H9 (cell line): ENCODE measurements at regions not wholly inside any gene's neighbourhood (a gene's known extent, or its start where the extent isn't known, plus 50 kb on each side); places are given as distances from the start of the nearest gene placed in this dataset.

Experiments
- DNase-seq: peaks from one replicate; pipeline ENCODE4 v3.0.0-alpha.2; 2017
- H2AFZ ChIP-seq: one replicate; pipeline ENCODE4 v1.6.1; 2013; ENCODE audit warnings: mild to moderate bottlenecking, low read length, control low read depth, moderate library complexity
- H2AK5ac ChIP-seq: 2 replicates; pipeline ENCODE4 v1.6.1; 2013; ENCODE audit warnings: low read length, control low read depth, mixed read lengths; ENCODE audit not compliant: insufficient read length
- H2BK120ac ChIP-seq: one replicate; pipeline ENCODE4 v1.6.1; 2013; ENCODE audit warnings: low read depth, mild to moderate bottlenecking, low read length, control low read depth, inconsistent platforms; ENCODE audit not compliant: poor library complexity, severe bottlenecking
- H2BK12ac ChIP-seq: 2 replicates; pipeline ENCODE4 v1.6.1; 2013; ENCODE audit warnings: low read length, control low read depth, mixed read lengths, low read depth; ENCODE audit not compliant: insufficient read length
- H2BK15ac ChIP-seq: 2 replicates; pipeline ENCODE4 v1.6.1; 2013; ENCODE audit warnings: low read depth, low read length, control low read depth
- H2BK20ac ChIP-seq: one replicate; pipeline ENCODE4 v1.6.1; 2013; ENCODE audit warnings: low read depth, mild to moderate bottlenecking, low read length, control low read depth, inconsistent platforms; ENCODE audit not compliant: poor library complexity, severe bottlenecking
- H2BK5ac ChIP-seq: 2 replicates; pipeline ENCODE4 v1.6.1; 2013; ENCODE audit warnings: low read length, control low read depth, mixed read lengths; ENCODE audit not compliant: insufficient read length
- H3K14ac ChIP-seq: 2 replicates; pipeline ENCODE4 v1.6.1; 2013; ENCODE audit warnings: low read length, control low read depth; ENCODE audit not compliant: insufficient read depth
- H3K18ac ChIP-seq: 2 replicates; pipeline ENCODE4 v1.6.1; 2013; ENCODE audit warnings: low read depth, mild to moderate bottlenecking, mixed read lengths, low read length, control low read depth; ENCODE audit not compliant: insufficient read length
- H3K23ac ChIP-seq: 2 replicates; pipeline ENCODE4 v1.6.1; 2013; ENCODE audit warnings: low read length, control low read depth, mixed read lengths, low read depth; ENCODE audit not compliant: insufficient read length
- H3K23me2 ChIP-seq: 2 replicates; pipeline ENCODE4 v1.6.1; 2013; ENCODE audit warnings: low read depth, mild to moderate bottlenecking, mixed read lengths, low read length, control low read depth; ENCODE audit not compliant: insufficient read length, poor library complexity, severe bottlenecking
- H3K27ac ChIP-seq: 2 replicates; pipeline ENCODE4 v1.5.1; 2013; ENCODE audit warnings: low read length, control low read depth, mixed read lengths, low read depth; ENCODE audit not compliant: insufficient read length
- H3K27me3 ChIP-seq: 2 replicates; pipeline ENCODE4 v1.6.1; 2013; ENCODE audit warnings: low read length, control low read depth, inconsistent platforms; ENCODE audit not compliant: insufficient read depth
- H3K4ac ChIP-seq: 2 replicates; pipeline ENCODE4 v1.6.1; 2013; ENCODE audit warnings: low read depth, mild to moderate bottlenecking, control low read depth, inconsistent platforms, low read length, moderate library complexity
- H3K4me1 ChIP-seq: 2 replicates; pipeline ENCODE4 v1.6.1; 2013; ENCODE audit warnings: low read length, control low read depth, inconsistent platforms; ENCODE audit not compliant: insufficient read depth
- H3K4me2 ChIP-seq: 2 replicates; pipeline ENCODE4 v1.6.1; 2013; ENCODE audit warnings: low read length, control low read depth, mixed read lengths; ENCODE audit not compliant: insufficient read length, insufficient read depth
- H3K56ac ChIP-seq: 2 replicates; pipeline ENCODE4 v1.6.1; 2013; ENCODE audit warnings: low read depth, mild to moderate bottlenecking, mixed read lengths, low read length, control low read depth; ENCODE audit not compliant: insufficient read length
- H3K79me1 ChIP-seq: 2 replicates; pipeline ENCODE4 v1.6.1; 2013; ENCODE audit warnings: low read depth, mild to moderate bottlenecking, moderate library complexity, low read length, control low read depth, inconsistent platforms; ENCODE audit not compliant: insufficient read depth, poor library complexity, severe bottlenecking
- H3K79me2 ChIP-seq: 2 replicates; pipeline ENCODE4 v1.6.1; 2013; ENCODE audit warnings: low read length, control low read depth, inconsistent platforms; ENCODE audit not compliant: insufficient read depth
- H3K9ac ChIP-seq: 2 replicates; pipeline ENCODE4 v1.6.1; 2013; ENCODE audit warnings: low read length, control low read depth, mixed read lengths; ENCODE audit not compliant: insufficient read length; ENCODE audit errors: extremely low read depth
- H3K9me3 ChIP-seq: one replicate; pipeline ENCODE4 v1.6.1; 2013; ENCODE audit warnings: low read depth, low read length, inconsistent platforms; ENCODE audit not compliant: control insufficient read depth
- H3T11ph ChIP-seq: one replicate; pipeline ENCODE4 v1.6.1; 2013; ENCODE audit warnings: mild to moderate bottlenecking, low read length, control low read depth, inconsistent platforms
- H4K20me1 ChIP-seq: one replicate; pipeline ENCODE4 v1.6.1; 2013; ENCODE audit not compliant: control insufficient read depth, insufficient read length, insufficient read depth
- H4K5ac ChIP-seq: 2 replicates; pipeline ENCODE4 v1.6.1; 2013; ENCODE audit warnings: low read depth, mild to moderate bottlenecking, mixed read lengths, low read length, control low read depth; ENCODE audit not compliant: insufficient read length
- H4K8ac ChIP-seq: replicated peaks from 2 replicates; pipeline ENCODE4 v1.6.1; 2013; ENCODE audit warnings: low read length, control low read depth, mixed read lengths, low read depth; ENCODE audit not compliant: insufficient read length
- H4K91ac ChIP-seq: 2 replicates; pipeline ENCODE4 v1.6.1; 2013; ENCODE audit warnings: low read depth, mild to moderate bottlenecking, moderate library complexity, mixed read lengths, low read length, control low read depth; ENCODE audit not compliant: insufficient read length
- H3K27ac Mint-ChIP-seq, 3 experiments: 2 replicates in 2 of 3; 3 replicates in 1 of 3; pipeline ENCODE4 v1.8.0; 2020 to 2021; ENCODE audit warnings: mixed read lengths in 3 of 3, mild to moderate bottlenecking in 1 of 3, moderate library complexity in 1 of 3
- H3K27me3 Mint-ChIP-seq: 2 replicates; pipeline ENCODE4 v1.8.0; 2021; ENCODE audit warnings: low read depth, mild to moderate bottlenecking, moderate library complexity, mixed read lengths
- H3K36me3 Mint-ChIP-seq, 3 experiments: 2 replicates in 2 of 3; 3 replicates in 1 of 3; pipeline ENCODE4 v1.8.0; 2020 to 2021; ENCODE audit warnings: low read depth in 3 of 3, mixed read lengths in 3 of 3; ENCODE audit not compliant: insufficient read depth in 1 of 3
- H3K4me1 Mint-ChIP-seq, 2 experiments: 2 replicates each; pipeline ENCODE4 v1.8.0; 2020; ENCODE audit warnings: mixed read lengths in 2 of 2
- H3K4me3 Mint-ChIP-seq, 2 experiments: 2 replicates in 1 of 2; 3 replicates in 1 of 2; pipeline ENCODE4 v1.8.0; 2020 to 2021; ENCODE audit warnings: mild to moderate bottlenecking in 2 of 2, mixed read lengths in 2 of 2, moderate library complexity in 1 of 2
- H3K9me3 Mint-ChIP-seq, 2 experiments: 2 replicates in 1 of 2; 3 replicates in 1 of 2; pipeline ENCODE4 v1.8.0; 2020; ENCODE audit warnings: mild to moderate bottlenecking in 2 of 2, mixed read lengths in 2 of 2, moderate library complexity in 1 of 2
- CTCF ChIP-seq: fragments of 200-600 bp; sonication (generic); conservative IDR thresholded peaks from 3 replicates; pipeline ENCODE4 v1.8.0; 2021; ENCODE audit warnings: antibody characterized with exemption, mild to moderate bottlenecking
- WGBS: extraction: QIAGEN DNeasy Blood & Tissue Kit; methylation state at CpG from one replicate; pipeline ENCODE4 v1.1.7; 2013; ENCODE audit warnings: missing lambda C conversion rate, low lambda C conversion rate, mixed read lengths; ENCODE audit not compliant: insufficient read length; ENCODE audit errors: extremely low coverage; 5-methylcytosine and 5-hydroxymethylcytosine counted together

- no peak for DNase-seq
- H3K9ac ChIP-seq, result no peak overlapping the region
- H3K27me3 ChIP-seq, result no peaks in the 10 kb centered on the region
- no peak overlapping the region for H3K4me3 Mint-ChIP-seq
- H3K23me2 ChIP-seq, result no peaks in the 10 kb centered on the region
- no peak overlapping the region for H3K4me2 ChIP-seq
- no peak overlapping the region for H2AK5ac ChIP-seq
- H3K18ac ChIP-seq, result no peak overlapping the region
- no peak overlapping the region for H2BK20ac ChIP-seq
- no peak overlapping the region for H3T11ph ChIP-seq
- no peak overlapping the region for H3K4ac ChIP-seq
- H3K27ac ChIP-seq, result no peak overlapping the region
- H3K56ac ChIP-seq, result no peak overlapping the region
- no peaks in the 10 kb centered on the region for H4K20me1 ChIP-seq
- H4K8ac ChIP-seq, result no peak overlapping the region
- H3K9me3 Mint-ChIP-seq, result no peaks in the 10 kb centered on the region
- 0 out of 3 replicates have a peak, but pooled peaks have one; percentile 17 for TF ChIP-seq CTCF
- H3K23ac ChIP-seq, result no peak overlapping the region
- H3K79me1 ChIP-seq, result no peaks in the 10 kb centered on the region
- H3K4me1 Mint-ChIP-seq, result peaks cover 3 to 9% of the 10 kb centered on the region in 2 experiments; a peak in 3 of 4 replicates
- H2BK120ac ChIP-seq, result no peak overlapping the region
- H3K79me2 ChIP-seq, result no peaks in the 10 kb centered on the region
- no peak overlapping the region for H2AFZ ChIP-seq
- H3K14ac ChIP-seq, result no peak overlapping the region
- H4K91ac ChIP-seq, result no peak overlapping the region
- WGBS, result no CpG with 5 or more reads among the region's 7 CpGs
- H3K27ac Mint-ChIP-seq, result no peak overlapping the region
- H4K5ac ChIP-seq, result no peak overlapping the region
- H3K9me3 ChIP-seq, result no peaks in the 10 kb centered on the region
- H3K36me3 Mint-ChIP-seq, result no peaks in the 10 kb centered on the region
- H3K27me3 Mint-ChIP-seq, result no peaks in the 10 kb centered on the region
- H3K4me1 ChIP-seq, result no peaks in the 10 kb centered on the region
- no peak overlapping the region for H2BK5ac ChIP-seq
- no peak overlapping the region for H2BK15ac ChIP-seq
- no peak overlapping the region for H2BK12ac ChIP-seq
Measured at GRCh38 chr20:50340541-50340940, 149.9 kb downstream of the CEBPB start.
